Kidney epithelial cell (primary cell): ENCODE measurements at regions not wholly inside any gene's neighbourhood (a gene's known extent, or its start where the extent isn't known, plus 50 kb on each side); places are given as distances from the start of the nearest gene placed in this dataset.

Source experiments
- DNase-seq: peaks from one replicate; pipeline ENCODE4 v3.0.0-alpha.2; 2010; ENCODE audit warnings: low read depth
- H3K27me3 ChIP-seq: 2 replicates; pipeline ENCODE4 v1.6.0; 2011; ENCODE audit warnings: low read length; ENCODE audit not compliant: control insufficient read depth, insufficient read depth
- H3K36me3 ChIP-seq: 2 replicates; pipeline ENCODE4 v1.5.1; 2011; ENCODE audit warnings: low read length; ENCODE audit not compliant: control insufficient read depth, insufficient read depth
- H3K4me3 ChIP-seq: 2 replicates; pipeline ENCODE4 v1.5.1; 2011; ENCODE audit warnings: low read depth, mild to moderate bottlenecking, control low read depth, low read length
- TF ChIP-seq, protein P1 (sequence below): IDR thresholded peaks from 2 replicates; pipeline ENCODE4 v1.5.1; 2011; ENCODE audit warnings: mild to moderate bottlenecking, moderate library complexity, low read length, control low read depth, inconsistent platforms; ENCODE audit not compliant: insufficient read depth, poor library complexity, severe bottlenecking

DNA sequence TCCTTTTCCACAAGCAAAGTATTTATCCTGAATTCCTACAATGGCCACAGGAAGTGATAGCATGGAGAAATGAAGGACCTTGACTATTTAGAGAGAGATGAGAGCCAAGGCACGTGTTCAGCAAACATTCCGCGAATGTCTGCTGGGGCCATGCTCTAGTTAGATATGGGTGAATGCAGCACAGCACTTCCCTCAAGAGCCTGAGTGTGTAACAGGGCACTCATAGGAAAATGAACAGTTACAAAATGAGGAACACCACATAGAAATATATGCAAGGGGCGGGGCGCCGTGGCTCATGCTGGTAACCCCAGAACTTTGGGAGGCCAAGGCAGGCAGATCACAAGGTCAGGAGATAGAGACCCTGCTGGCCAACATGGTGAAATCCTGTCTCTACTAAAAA lies 406.9 kb downstream of the NR2F2 start:
- TF ChIP-seq, protein P1, sequence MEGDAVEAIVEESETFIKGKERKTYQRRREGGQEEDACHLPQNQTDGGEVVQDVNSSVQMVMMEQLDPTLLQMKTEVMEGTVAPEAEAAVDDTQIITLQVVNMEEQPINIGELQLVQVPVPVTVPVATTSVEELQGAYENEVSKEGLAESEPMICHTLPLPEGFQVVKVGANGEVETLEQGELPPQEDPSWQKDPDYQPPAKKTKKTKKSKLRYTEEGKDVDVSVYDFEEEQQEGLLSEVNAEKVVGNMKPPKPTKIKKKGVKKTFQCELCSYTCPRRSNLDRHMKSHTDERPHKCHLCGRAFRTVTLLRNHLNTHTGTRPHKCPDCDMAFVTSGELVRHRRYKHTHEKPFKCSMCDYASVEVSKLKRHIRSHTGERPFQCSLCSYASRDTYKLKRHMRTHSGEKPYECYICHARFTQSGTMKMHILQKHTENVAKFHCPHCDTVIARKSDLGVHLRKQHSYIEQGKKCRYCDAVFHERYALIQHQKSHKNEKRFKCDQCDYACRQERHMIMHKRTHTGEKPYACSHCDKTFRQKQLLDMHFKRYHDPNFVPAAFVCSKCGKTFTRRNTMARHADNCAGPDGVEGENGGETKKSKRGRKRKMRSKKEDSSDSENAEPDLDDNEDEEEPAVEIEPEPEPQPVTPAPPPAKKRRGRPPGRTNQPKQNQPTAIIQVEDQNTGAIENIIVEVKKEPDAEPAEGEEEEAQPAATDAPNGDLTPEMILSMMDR: no peak
- Histone ChIP-seq H3K36me3 (no peaks in the 10 kb centered on the region), H3K27me3 (no peaks in the 10 kb centered on the region), H3K4me3 (no peak overlapping the region)
- DNase-seq: no peak

DNA sequence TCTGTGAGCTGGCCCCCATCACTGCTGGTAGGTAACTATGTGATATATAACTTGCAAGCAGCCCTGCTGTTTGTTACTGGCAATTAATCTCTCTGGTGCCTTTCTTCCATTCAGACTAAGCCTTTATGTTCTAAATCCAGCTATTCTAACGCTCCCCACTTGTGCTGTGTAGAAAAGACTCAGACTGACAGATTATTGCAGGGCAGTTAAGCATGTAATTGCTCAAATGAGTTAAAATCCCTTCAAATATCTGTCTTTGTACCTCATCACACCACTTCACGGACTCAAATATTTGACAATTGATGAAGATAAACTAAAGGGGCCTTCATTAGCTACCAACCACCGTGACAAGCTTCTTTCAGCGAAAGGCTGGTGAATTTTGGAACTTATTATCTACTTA lies 416.2 kb downstream of the NR2F2 start:
- TF ChIP-seq, protein P1: no peak
- no peak for DNase-seq
- Histone ChIP-seq H3K4me3 (no peak overlapping the region), H3K36me3 (no peaks in the 10 kb centered on the region), H3K27me3 (no peaks in the 10 kb centered on the region)

DNA sequence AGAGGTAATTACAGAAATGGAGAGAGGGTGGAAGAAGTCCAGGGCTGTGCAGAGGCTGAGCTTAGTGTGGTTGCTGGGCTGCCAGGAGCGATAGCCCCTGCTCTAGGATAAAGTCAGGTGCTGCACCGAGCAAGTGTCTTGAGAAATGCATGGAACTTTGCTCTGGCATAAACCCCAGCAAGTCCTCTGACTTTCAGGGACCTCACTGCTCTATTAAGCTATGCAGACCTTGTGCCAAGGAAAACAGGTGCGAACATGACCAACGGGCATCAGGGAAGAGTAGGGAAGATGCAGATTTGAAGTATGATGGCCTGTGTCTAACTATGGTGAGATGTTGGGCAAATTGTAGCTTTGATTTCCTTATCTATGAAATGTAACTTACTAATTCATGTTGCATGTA lies 416.8 kb downstream of the NR2F2 start:
- no peak for DNase-seq
- Histone ChIP-seq H3K36me3 (no peaks in the 10 kb centered on the region), H3K27me3 (no peaks in the 10 kb centered on the region), H3K4me3 (no peak overlapping the region)
- TF ChIP-seq, protein P1: no peak

GRCh38 chr15:96750361-96750760 lies 419.9 kb downstream of the NR2F2 start:
- TF ChIP-seq, protein P1: no peak
- Histone ChIP-seq H3K4me3 (no peak overlapping the region), H3K36me3 (no peaks in the 10 kb centered on the region), H3K27me3 (no peaks in the 10 kb centered on the region)
- DNase-seq: no peak

DNA sequence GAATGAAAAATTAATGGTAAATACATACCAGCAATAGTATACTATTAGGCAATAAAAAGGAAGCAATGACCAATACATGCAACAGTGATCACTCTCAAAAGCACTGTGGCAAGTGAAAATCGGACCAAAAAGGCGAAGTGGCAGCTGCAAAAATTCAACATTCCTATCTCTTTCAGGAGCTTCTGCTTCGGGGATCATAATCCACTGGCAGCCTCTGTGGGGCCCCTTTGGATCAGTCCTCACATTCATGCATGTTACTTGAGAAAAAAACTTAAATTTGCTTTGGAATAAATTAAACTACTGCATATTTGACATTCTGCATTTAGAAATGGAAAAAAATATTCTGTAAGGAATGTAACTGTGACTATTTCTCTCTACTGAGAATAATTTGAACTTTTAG lies 425.6 kb downstream of the NR2F2 start:
- Histone ChIP-seq H3K27me3 (no peaks in the 10 kb centered on the region), H3K4me3 (no peak overlapping the region), H3K36me3 (no peaks in the 10 kb centered on the region)
- TF ChIP-seq, protein P1: no peak
- DNase-seq: no peak

- Histone ChIP-seq H3K4me3 (no peak overlapping the region), H3K27me3 (no peaks in the 10 kb centered on the region), H3K36me3 (no peaks in the 10 kb centered on the region)
- TF ChIP-seq, protein P1: no peak
- no peak for DNase-seq
Observed at GRCh38 chr15:96756656-96757055, 426.2 kb downstream of the NR2F2 start.
